Kasumi-1 (cell line): ENCODE measurements at regions not wholly inside any gene's neighbourhood (a gene's known extent, or its start where the extent isn't known, plus 50 kb on each side); places are given as distances from the start of the nearest gene placed in this dataset.
"Not testable (repeated sequence)": the region's sequence is repeated elsewhere in the genome, so short reads cannot be mapped to it uniquely, and the experiment has no call there.

Experiments used
- DNase-seq, 2 experiments: peaks; one replicate each; lab custom pipeline; 2025; lab: John Stamatoyannopoulos, UW

DNA sequence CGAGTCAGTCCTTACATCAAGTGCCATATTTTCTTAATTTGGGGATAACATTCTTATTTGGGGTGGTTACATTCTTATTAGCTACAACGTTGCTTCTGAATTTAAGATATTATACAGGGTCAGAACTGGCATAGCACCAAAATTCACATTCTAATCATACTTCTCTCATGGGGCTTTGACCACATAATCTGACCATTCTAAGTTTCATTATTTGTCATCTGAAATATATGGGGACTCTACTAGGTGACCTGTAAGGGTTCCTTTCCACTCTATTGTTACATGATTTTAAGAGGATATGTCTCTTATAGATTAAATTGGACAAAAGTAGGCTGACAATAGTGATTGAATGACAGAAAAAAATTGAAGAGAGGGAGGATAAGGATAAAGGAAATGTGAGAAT, 536.5 kb downstream of the KCTD12 start:
- DNase-seq = no peak

DNA sequence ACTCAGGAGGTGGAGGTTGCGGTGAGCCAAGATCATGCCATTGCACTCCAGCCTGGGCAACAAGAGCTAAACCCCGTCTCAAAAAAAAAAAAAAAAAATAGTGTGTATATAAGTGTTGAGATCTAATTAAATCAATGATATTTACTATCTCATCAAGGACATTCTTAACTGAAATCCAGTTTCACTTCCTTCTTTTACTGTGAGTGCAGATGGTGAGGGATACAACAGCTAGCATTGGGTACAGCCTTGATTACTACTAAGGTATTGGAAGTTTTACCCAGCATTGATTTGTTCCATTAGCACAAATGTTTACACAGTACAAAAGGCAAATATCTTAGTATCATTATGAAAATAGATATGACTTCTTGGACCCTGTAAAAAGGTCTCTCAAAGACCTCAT, 546.6 kb downstream of the KCTD12 start:
- no peak for DNase-seq

DNA sequence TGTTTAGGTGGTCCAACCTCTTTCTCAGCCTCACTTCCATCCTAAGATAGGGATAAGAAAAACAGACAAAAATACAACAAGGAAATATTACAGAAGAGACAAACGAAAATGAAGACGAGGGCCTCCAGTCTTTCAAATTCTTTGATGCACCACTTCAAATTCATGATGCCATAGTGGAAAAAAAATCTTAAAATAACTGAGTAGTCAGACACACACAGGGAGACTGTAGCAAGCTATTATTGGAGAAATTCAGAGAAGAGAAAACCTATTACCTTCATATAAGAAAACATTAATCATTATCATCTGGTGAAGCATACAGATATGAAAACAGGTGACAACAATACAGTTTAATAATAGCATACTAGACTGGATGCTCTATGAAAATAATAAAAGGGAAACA, 548.2 kb downstream of the KCTD12 start:
- no peak for DNase-seq

DNA sequence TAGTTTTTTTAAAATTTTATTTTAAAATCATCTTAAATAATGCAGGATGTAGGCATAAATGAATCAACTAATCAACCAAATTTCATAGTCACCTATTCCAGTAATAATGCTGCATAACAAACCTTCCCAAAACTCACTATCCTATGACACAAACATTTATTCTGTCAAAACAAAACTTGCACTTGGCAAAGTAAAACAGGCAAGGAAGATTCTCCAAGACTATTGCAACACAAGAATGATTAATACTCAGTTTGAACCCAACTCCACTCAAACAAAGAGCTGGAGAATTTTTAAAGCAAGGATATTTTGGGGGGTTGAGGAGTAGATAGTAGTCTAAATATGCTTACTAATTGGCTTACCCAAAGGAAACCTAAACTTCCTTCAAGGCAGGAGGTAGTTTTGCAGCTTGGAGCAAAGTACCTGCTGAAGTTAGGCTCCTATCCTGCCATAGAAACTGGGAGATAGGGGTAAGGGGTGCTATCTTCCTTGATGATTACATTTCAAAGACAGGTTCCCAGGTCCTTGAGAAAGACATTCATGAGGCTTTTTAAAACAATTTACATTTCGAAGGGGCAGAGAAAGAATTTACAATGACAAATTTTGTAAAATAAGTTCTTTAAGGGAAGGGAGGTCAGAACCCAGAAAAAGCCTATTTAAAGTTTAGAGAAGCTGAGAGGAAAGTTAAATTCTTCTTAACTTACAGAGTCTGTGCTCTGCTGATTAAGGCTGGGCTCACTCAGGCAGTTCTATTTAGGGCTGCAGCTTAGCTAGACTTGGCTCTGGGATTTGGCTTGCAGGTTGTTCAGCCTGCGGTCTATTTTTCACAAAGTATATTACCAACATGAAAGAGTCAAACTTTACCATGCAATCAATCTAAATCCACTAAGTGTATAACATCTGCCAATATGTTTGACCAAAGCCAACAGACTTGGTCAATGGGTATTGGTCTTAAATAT, 549.0 kb downstream of the KCTD12 start:
- DNase-seq = no peak

DNA sequence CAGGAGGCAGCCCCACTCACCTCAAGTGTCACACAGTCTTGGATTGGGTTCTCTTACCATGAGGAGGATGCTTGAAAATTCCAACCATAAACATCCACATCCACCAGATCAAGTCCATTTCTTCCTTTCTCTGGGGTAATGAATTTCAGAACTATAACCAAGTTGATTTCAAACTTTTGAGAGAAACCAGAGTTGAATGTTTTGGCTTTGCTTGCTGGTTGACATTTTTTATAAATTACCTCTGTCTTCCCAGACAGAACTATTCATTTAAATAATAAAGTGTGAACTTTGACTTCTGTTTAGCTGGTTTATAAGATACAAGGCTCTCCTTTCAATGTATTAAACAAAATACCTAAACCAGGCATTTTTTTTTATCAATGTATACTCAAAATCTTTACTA, 550.7 kb downstream of the KCTD12 start:
- DNase-seq = no peak

DNA sequence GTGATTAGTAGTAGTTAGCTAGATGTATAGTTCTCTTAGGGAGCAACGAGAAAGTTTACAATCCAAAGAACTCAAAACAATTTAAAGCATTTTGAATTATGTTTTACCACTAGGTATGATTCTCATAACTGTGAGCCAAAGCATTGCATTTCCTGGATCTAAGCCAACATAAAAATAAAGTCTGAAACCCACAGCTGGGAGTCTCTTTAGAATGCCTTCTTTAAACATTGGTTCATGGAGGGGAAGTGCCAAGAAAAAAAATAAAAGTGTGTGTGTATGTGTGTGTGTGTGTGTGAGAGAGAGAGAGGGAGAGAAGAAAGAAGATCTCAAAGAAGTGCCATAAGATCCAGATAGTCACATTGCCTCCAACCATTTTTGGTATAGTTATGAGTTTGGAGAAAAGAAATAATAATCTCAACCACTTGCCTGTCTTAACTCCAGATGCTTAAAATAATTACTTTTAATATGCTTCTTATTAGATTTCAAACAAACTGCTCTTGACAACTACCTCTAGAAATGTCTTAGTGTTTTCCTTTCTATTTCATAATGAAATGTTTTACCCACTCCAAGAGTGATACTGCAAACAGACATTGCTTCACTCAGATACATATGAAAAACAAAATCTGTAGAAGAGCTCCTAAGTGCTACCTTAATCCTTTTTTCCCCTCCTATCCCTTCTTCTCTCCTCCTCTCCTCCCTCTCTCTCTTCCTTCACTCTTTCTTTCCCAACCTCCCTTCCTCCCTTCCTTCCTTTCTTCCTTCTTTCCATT, 554.1 kb downstream of the KCTD12 start:
- peak; percentile 40 to 43 for DNase-seq

DNA sequence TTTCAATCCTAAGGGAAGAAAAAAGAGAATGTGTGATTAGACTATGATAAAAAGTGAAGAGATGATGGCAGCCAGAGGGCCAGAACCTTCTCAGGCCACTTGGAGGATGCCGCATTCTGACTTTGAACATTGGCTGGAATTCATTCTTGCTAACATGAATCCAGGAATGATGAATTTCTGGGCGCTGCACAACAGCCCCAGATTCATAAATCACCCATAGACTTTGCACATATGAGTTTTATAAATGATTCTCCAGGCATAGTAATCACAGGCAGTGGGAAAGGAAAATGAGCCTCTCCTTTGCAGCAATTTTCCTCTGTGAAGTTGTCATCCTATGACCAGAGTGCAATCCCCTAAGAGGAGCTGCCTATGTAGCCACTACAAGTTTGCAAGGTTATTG, 555.4 kb downstream of the KCTD12 start:
- no peak for DNase-seq

DNA sequence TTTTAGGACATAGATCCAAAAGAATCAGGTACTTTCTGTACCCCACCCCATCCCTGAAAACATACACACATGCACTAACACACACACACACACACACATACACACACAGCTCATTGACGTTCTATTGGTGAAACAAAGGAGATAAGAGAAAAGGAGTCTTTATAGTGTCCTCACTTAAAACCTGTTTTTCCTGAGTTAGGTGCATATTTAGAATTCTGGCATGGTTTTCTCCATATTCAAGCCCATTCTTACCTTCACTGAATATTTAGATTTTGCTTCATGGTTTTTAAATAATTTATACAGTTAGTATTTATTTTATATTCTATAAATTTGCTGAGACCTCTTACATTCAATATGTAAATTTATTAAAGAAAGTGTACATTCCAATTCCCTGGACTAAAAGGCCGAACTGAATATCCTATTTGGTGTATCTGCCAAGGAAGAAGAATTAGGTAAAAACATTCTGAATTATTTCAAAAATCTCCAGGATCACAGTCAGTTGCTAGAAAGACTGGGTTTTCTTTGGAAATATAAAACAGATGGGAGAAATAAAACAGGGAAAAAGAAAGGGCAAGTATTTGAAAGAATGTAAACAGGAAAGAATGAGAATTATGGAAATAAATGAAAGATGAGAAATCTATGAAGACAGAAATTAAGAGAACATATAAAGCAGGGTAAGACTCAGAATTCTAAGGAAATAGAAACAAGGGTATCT, 556.2 kb downstream of the KCTD12 start:
- no peak for DNase-seq

DNA sequence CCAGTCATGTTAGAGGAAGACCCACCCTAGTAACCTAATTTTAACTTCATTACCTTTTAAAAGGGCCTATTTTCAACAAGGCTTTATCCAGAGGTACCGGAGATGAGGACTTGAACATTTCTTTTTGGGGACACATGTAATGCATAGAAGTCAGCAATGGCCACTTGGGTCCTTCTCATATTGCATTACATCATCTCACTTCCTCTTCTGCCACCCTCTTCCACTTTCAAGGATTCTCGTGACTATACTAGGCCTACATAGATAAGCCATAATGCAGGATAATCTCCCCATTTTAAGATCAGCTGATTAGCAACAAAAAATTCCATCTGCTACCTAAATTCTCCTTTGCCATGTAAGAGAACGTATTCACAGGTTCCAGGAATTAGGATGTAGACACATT, 557.2 kb downstream of the KCTD12 start:
- DNase-seq = peak; percentile 17 to 20

DNA sequence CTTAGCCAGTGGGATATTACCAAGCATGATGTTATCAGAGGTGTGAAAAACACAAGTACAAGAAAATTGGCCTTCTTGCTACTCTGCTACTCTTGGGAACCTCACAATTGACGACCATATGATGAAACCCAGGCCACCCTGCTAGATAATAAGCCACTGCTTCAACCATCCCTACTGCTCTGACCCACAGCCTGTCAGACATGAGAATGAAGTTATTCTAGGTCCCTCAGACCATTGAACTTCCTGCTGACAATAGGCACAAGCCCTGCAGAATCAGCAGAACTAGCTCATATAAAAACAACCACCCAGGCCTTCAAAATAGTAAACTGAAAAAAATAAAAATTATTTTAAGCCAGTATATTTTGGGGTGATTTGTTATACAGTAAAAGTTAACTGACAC, 559.9 kb downstream of the KCTD12 start:
- no peak for DNase-seq

DNA sequence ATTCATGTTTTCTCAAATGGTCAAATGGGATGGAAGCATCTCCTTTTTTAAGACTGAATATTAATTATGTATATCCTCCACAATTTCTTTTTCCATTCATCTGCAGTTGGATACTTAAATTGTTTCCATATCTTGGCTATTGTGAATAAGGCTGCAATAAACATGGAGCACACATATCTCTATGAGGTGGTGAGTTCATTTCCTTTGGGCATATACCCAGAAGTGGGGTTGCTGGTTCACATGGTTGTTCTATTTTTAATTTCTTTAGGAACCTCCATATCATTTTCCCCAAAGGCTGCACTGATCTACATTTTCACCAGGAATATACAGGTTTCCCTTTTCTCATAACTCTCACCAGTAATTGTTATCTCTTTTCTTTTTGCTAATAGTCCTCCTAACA, 566.3 kb downstream of the KCTD12 start:
- no peak for DNase-seq

DNA sequence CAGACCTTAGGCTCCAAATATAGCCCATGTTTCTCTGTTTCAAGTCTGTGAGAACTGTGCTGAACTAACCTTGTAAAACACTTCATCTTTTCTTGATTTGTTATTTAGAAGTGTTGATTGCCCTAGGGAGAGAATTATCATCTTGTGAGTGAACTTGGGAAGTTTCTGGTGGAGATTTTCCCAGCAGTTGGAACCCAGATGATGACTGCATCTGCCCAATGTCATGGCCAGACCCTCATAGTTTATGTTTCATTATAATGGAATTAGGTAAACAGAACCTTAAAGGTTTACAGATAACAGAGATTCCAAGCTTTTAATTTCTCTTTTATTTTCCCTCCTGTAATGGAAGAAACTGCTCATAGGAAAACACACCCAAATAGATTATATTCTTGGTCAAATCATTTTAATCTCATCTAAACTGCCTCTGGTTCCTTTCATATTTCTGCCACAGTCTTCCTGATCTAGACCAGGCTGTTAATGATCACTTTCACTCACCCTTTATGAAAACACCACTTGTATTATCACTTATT, 569.1 kb downstream of the KCTD12 start:
- no peak for DNase-seq

DNA sequence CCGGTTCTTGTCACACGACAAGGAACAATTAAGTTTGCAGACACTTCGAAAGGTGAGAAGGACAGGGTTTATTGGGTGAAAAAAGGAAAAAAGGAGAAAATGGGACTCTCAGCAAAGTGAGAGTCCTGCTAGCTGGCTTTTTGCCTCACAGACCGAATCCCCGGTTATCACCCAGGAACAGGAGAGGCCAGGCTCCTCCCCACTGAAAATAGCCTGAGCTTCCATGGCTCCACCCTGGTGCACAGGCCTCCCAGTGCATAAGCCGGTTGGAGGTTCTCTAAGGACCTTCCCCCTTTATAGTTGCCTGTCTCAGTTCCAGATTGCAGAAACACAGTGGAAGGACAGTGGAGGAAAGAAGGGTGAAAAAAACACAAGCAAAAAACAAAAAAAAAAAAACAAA, 571.7 kb downstream of the KCTD12 start:
- DNase-seq = no peak

DNA sequence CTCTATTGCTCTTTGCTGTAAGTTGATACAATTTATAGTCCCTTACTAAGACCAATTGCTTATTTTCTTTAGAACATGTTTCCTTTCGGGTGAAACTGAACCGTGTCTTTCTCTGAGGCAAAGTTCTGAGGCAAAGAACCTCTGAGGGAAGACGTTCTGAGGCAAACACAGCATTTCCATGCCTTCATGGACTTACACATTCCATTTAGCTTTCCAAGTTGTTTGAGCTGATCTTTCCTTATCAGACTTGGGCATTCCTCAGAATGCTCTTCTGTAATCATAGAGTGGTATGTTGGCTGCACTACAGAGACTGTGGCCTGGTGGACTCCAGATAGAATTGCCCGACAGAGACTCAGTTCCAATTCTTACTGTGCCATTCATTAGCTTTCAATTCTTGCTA, 579.1 kb downstream of the KCTD12 start:
- DNase-seq = no peak

DNA sequence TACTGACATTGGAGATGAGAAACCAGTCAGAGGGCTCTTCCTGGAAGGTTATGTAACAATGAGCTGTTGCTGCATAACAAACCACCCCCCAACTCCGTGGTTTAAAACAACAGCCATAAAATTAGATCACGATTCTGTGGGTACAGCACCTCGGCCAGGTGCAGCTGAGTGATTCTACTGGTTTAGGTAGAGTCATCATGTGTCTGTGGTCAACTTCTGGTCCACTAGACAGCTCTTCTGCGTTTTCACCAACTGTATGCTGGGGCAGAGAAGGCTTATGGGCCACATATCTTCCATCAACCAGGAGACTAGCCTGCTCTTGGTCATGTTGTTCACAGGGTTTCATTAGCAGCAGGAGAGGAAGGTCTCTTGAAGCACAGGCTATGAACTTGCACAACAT, 585.5 kb downstream of the KCTD12 start:
- no peak for DNase-seq

DNA sequence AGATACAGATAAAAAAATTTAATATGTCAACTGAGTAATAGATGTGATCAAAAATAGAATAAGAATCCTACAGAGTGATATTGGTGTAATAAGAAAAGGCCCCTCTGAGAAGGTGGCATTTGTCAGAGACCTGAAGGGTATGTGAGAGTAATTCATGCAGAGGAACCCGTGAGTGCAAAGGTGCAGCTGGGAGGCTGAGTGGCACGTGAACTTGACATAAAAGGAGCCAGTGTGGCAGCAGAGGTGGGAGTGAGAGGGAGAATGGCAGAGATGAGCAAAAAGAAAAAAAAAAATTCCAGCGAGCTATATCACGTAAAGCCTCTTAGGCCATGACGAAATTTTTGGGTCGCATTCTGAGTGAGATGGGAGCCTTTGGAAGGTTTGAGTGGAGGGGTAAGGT, 588.9 kb downstream of the KCTD12 start:
- no peak for DNase-seq

DNA sequence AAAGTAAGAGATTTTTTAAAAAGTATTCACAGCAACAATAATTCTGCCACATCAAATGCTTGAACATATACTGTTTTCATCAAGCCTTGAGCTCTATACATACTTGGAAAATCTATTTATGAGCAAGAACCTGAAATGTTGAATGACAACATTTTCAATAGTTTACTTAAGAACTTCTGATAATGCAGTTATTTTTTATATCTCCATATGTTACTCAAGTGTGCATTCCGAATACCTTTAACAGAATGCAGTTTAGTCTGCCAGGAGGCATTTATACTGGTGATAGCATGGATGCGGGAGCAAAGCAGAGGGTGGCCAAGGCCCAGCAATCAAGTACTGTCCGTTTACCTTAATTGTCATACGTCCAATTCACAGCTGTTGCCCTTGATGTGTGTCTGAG, 589.5 kb downstream of the KCTD12 start:
- DNase-seq = no peak

DNA sequence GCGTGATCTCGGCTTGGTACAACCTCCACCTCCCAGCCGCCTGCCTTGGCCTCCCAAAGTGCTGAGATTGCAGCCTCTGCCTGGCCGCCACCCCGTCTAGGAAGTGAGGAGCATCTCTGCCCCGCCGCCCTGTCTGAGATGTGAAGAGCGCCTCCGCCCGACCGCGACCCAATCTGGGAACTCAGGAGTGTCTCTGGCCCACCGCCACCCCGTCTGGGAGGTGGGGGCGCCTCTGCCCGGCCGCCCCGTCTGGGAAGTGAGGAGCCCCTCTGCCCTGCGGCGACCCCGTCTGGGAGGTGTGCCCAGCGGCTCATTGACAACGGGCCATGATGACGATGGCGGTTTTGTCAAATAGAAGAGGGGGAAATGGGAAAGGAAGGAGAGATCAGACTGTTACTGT, 591.2 kb downstream of the KCTD12 start:
- DNase-seq = not testable (repeated sequence)

DNA sequence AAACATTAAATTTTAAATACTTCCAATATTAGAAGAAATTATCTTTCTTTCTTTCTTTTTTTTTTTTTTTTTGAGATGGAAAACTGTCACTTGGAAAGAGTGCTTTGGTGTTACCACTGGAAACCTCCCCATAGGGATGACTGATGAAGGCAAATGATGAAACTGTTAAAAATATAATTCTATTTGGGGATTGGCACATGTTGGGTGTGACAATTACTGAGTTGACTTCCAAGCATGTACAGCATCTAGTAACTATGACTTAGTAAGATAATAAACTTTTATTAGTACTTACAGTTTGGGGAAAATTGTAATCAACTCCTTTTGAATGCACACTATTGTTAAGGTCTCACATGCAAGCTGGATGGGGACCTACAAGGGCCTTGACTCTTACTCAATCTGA, 592.5 kb downstream of the KCTD12 start:
- no peak for DNase-seq

DNA sequence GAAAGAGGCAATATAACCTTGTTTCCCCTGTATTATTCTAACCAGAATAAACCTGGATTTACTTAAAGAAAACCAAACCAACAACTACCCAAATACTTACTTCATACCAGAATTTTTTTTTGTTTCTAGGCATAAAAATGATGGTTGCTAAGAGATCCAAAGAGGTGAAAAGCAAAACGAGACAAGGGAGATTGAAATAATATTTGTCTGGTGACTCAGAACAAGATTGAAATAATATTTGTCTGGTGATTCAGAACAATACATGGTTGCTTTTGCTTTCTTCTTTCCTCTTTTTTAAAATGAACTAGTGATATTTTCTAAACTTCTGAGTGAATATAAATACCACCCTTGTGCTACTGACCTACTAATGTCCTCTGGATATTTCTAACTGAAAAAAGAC, 592.9 kb downstream of the KCTD12 start:
- no peak for DNase-seq

DNA sequence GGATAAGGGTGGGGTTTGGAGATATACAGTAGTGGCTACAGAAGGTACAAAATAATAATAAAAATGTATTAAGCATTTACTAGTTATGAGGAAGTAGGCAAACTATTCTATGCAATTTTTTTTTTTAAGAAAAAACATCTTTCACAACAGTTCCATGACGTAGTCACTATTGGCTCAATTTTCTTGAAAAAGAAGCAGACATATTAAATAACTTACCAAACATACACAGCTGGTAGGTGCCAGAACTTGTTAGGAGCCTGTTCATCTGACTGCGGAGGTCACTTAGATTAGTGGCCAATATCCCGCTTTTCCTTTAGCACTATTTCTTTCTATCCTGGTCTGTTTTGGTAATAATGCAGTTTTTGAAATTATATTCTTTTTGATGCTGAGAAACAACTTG, 593.5 kb downstream of the KCTD12 start:
- DNase-seq = no peak

DNA sequence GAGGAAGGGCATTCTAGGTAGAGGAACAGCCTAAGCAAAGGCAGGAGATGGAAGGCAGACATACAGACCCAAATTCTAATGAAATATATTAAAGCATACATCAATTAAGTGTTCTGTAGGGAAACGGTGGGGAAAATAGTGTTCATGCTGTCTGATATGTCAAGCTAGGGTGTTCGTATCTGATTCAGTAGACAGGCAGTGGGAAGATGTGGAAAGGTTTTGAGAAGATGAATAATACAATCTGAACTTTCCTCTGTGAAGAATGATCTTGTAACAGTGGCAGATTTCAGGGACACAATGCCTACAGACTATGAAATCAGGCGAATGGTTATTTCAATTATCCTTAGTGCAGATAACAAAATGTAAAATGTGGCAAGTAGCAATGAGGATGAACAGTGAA, 594.2 kb downstream of the KCTD12 start:
- no peak for DNase-seq
